ENCODE measurements at regions not wholly inside any gene's neighbourhood (a gene's known extent, or its start where the extent isn't known, plus 50 kb on each side); places are given as distances from the start of the nearest gene placed in this dataset.

DNA sequence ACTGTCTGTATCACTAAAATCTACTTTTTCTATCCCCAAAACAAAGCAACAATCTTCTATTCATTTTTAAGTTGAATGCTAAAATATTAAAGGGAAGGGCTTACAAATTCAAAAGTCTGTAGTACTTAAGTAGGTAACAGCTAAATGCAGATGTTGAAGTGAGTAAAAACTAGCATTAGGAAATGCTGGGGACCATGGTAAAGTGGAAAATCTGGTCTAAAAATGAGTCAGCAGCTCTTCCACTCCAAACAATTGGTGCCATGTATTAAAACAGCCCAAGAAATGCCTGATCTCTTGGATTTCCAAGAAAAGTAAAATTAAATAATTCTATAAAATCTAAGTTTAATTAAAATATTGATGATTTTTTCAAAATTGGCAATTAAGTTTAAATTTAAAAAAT, 73.3 kb upstream of the PPP3CA start:
- TF ChIP-seq, protein P1, sequence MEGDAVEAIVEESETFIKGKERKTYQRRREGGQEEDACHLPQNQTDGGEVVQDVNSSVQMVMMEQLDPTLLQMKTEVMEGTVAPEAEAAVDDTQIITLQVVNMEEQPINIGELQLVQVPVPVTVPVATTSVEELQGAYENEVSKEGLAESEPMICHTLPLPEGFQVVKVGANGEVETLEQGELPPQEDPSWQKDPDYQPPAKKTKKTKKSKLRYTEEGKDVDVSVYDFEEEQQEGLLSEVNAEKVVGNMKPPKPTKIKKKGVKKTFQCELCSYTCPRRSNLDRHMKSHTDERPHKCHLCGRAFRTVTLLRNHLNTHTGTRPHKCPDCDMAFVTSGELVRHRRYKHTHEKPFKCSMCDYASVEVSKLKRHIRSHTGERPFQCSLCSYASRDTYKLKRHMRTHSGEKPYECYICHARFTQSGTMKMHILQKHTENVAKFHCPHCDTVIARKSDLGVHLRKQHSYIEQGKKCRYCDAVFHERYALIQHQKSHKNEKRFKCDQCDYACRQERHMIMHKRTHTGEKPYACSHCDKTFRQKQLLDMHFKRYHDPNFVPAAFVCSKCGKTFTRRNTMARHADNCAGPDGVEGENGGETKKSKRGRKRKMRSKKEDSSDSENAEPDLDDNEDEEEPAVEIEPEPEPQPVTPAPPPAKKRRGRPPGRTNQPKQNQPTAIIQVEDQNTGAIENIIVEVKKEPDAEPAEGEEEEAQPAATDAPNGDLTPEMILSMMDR (IDR thresholded peaks at IDR 0.05; ENCODE audit: low read depth, low read length): no peak
- TF ChIP-seq EZH2phosphoT487 (IDR thresholded peaks at IDR 0.05; ENCODE audit: low read depth): no peak

Data from OCI-LY3 (cell line).